Peyer's patch (tissue), 4 donors: ENCODE measurements at regions not wholly inside any gene's neighbourhood (a gene's known extent, or its start where the extent isn't known, plus 50 kb on each side); places are given as distances from the start of the nearest gene placed in this dataset.

Experiments
- DNase-seq, 3 donors: peaks; one replicate each; pipeline ENCODE4 v3.0.0-alpha.2; 2017 to 2019
- H3K27ac ChIP-seq, 4 donors: fragments of 200-600 bp; sonication (generic); one replicate each; pipeline ENCODE4 v1.5.1; 2016 to 2019
- H3K27me3 ChIP-seq, 2 donors: fragments of 200-600 bp; sonication (generic); one replicate each; pipeline ENCODE4 v1.5.1; 2019
- H3K36me3 ChIP-seq, 3 donors: fragments of 200-600 bp; sonication (generic); one replicate each; pipeline ENCODE4 v1.5.1; 2016 to 2019
- H3K4me1 ChIP-seq, 4 donors: fragments of 200-600 bp; sonication (generic); one replicate each; pipeline ENCODE4 v1.5.1; 2016 to 2019
- H3K4me3 ChIP-seq, 4 donors: fragments of 200-600 bp; sonication (generic); 1 replicate in 3 of 4; 2 replicates in 1 of 4; pipeline ENCODE4 v1.5.1; 2016 to 2019; ENCODE audit warnings: mild to moderate bottlenecking in 1 of 4
- H3K9me3 ChIP-seq, 4 donors: fragments of 200-600 bp; sonication (generic); one replicate each; pipeline ENCODE4 v1.5.1; 2016 to 2019; ENCODE audit warnings: mild to moderate bottlenecking in 1 of 4
- POLR2A ChIP-seq, 2 donors: fragments of 450-650 bp; IDR thresholded peaks; one replicate each; pipeline ENCODE4 v1.5.1; 2017; ENCODE audit warnings: antibody characterized with exemption in 2 of 2, mild to moderate bottlenecking in 2 of 2, moderate library complexity in 2 of 2
- TF ChIP-seq, protein P1 (sequence below), 6 experiments: fragments of 450-650 bp in 4 of 6; fragments of 200-600 bp in 2 of 6; sonication (generic) in 1 of 6; IDR thresholded peaks; one replicate each; pipeline ENCODE4 v1.5.1; 2017 to 2019; ENCODE audit warnings: antibody characterized with exemption in 6 of 6, mild to moderate bottlenecking in 3 of 6, moderate library complexity in 1 of 6

DNA sequence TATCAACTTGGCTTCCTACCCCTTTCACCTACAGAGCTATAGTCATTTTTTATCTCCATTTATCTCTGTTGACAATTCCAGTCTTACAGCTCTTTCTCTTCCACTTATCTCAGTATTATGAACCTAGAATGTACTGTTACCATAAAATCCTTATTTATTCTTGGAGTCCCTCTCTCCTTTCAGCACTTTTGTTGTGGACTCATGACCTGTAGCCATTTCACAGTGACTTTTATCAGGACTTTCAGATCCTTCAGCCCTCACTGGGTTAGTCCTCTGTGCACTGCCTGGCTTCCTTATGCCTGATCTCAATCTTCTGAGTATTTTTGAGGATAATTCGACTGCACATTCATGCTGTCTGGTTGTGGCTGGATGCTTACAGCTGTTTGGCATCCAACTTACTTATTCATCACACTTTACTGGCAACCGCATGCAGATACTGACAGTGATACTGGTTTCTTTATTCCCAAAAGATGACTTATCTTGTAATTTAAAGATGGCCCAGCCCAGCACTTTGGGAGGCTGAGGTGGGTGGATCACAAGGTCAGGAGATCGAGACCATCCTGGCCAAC, 293.3 kb downstream of the MAN2A1 start:
- Histone ChIP-seq H3K4me3 (no peak overlapping the region), H3K9me3 (no peaks in the 10 kb centered on the region), H3K27me3 (no peaks in the 10 kb centered on the region), H3K4me1 (no peaks in the 10 kb centered on the region), H3K36me3 (no peaks in the 10 kb centered on the region), H3K27ac (no peak overlapping the region)
- TF ChIP-seq, protein P1, sequence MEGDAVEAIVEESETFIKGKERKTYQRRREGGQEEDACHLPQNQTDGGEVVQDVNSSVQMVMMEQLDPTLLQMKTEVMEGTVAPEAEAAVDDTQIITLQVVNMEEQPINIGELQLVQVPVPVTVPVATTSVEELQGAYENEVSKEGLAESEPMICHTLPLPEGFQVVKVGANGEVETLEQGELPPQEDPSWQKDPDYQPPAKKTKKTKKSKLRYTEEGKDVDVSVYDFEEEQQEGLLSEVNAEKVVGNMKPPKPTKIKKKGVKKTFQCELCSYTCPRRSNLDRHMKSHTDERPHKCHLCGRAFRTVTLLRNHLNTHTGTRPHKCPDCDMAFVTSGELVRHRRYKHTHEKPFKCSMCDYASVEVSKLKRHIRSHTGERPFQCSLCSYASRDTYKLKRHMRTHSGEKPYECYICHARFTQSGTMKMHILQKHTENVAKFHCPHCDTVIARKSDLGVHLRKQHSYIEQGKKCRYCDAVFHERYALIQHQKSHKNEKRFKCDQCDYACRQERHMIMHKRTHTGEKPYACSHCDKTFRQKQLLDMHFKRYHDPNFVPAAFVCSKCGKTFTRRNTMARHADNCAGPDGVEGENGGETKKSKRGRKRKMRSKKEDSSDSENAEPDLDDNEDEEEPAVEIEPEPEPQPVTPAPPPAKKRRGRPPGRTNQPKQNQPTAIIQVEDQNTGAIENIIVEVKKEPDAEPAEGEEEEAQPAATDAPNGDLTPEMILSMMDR (IDR thresholded peaks at IDR 0.05), result no peak
- TF ChIP-seq POLR2A (IDR thresholded peaks at IDR 0.05), result no peak
- DNase-seq, result no peak

- no peaks in the 10 kb centered on the region for H3K9me3 ChIP-seq
- no peaks in the 10 kb centered on the region for H3K36me3 ChIP-seq
- DNase-seq, result no peak
- no peak overlapping the region for H3K27ac ChIP-seq
- H3K27me3 ChIP-seq, result no peaks in the 10 kb centered on the region
- no peaks in the 10 kb centered on the region for H3K4me1 ChIP-seq
- no peak overlapping the region for H3K4me3 ChIP-seq
- TF ChIP-seq POLR2A (IDR thresholded peaks at IDR 0.05), result no peak
- TF ChIP-seq, protein P1 (IDR thresholded peaks at IDR 0.05), result no peak
Measured at GRCh38 chr5:109986726-109987125, 297.0 kb downstream of the MAN2A1 start.

DNA sequence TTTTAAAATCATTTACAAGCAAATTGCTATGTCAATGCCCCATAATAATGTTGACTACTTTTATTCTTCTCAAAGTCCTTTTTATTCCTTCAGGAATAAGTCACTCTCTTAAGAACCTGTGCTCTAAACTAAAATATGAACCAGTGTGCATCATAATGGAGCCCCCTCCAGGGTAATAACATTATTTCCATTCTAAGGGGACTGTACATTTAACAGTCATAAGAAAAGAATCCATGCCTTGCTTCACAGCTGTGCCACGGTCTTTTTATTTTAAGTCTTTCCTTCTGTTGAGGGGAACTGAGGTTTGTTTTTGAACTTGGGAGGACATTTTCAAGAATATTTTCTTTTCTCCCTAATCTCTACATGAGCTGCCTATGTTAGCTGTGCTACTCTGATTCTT, 297.6 kb downstream of the MAN2A1 start:
- Histone ChIP-seq H3K27me3 (no peaks in the 10 kb centered on the region), H3K4me1 (no peaks in the 10 kb centered on the region), H3K36me3 (no peaks in the 10 kb centered on the region), H3K9me3 (no peaks in the 10 kb centered on the region), H3K27ac (no peak overlapping the region), H3K4me3 (no peak overlapping the region)
- DNase-seq, result no peak
- TF ChIP-seq POLR2A (IDR thresholded peaks at IDR 0.05), result no peak
- TF ChIP-seq, protein P1 (IDR thresholded peaks at IDR 0.05), result no peak

- H3K4me1 ChIP-seq, result no peaks in the 10 kb centered on the region
- DNase-seq, result no peak
- no peaks in the 10 kb centered on the region for H3K36me3 ChIP-seq
- no peak overlapping the region for H3K27ac ChIP-seq
- TF ChIP-seq, protein P1 (IDR thresholded peaks at IDR 0.05), result no peak
- no peak for TF ChIP-seq POLR2A (IDR thresholded peaks at IDR 0.05)
- H3K4me3 ChIP-seq, result no peak overlapping the region
- H3K27me3 ChIP-seq, result no peaks in the 10 kb centered on the region
- no peaks in the 10 kb centered on the region for H3K9me3 ChIP-seq
Measured at GRCh38 chr5:109987970-109988369, 298.2 kb downstream of the MAN2A1 start.

DNA sequence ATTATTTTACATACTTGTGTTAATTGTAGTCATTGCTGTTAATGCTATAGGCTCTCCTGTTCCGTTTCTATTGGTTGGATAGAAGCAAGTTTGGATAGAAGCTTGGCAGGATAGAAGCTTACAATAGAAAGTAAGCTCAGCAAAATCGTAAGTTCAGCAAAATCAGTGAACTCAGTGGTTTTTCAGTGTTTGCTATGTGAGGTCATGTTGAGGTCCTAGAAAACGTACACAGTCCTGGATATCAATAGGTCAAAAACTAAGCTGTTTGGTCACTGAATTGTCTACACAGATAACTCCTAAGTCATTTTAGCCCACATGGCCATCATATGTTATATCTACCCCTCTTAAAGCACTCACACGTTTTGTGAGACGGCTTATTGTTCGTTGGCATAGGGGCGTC, 299.4 kb downstream of the MAN2A1 start:
- Histone ChIP-seq H3K9me3 (no peaks in the 10 kb centered on the region), H3K27me3 (no peaks in the 10 kb centered on the region), H3K4me1 (no peaks in the 10 kb centered on the region), H3K27ac (no peak overlapping the region), H3K4me3 (no peak overlapping the region), H3K36me3 (no peaks in the 10 kb centered on the region)
- TF ChIP-seq, protein P1 (IDR thresholded peaks at IDR 0.05), result no peak
- no peak for TF ChIP-seq POLR2A (IDR thresholded peaks at IDR 0.05)
- DNase-seq, result no peak
